HFFc6 (cell line): ENCODE measurements at regions not wholly inside any gene's neighbourhood (a gene's known extent, or its start where the extent isn't known, plus 50 kb on each side); places are given as distances from the start of the nearest gene placed in this dataset.
"Not testable (repeated sequence)": the region's sequence is repeated elsewhere in the genome, so short reads cannot be mapped to it uniquely, and the experiment has no call there.

Experiments used
- DNase-seq: peaks from one replicate; pipeline ENCODE4 v3.0.0-alpha.2; 2018
- H3K27ac Mint-ChIP-seq: 2 replicates; pipeline ENCODE4 v1.8.0; 2020; ENCODE audit warnings: mild to moderate bottlenecking, mixed read lengths
- H3K27me3 Mint-ChIP-seq: 2 replicates; pipeline ENCODE4 v1.8.0; 2021; ENCODE audit warnings: mild to moderate bottlenecking, moderate library complexity, mixed read lengths; ENCODE audit not compliant: insufficient read depth
- H3K36me3 Mint-ChIP-seq: 2 replicates; pipeline ENCODE4 v1.8.0; 2021; ENCODE audit warnings: low read depth, mixed read lengths
- H3K4me1 Mint-ChIP-seq: 2 replicates; pipeline ENCODE4 v1.8.0; 2020; ENCODE audit warnings: low read depth, mixed read lengths
- H3K4me3 Mint-ChIP-seq: 2 replicates; pipeline ENCODE4 v1.8.0; 2020; ENCODE audit warnings: mild to moderate bottlenecking, moderate library complexity, mixed read lengths
- H3K9me3 Mint-ChIP-seq: 2 replicates; pipeline ENCODE4 v1.8.0; 2020; ENCODE audit warnings: mild to moderate bottlenecking, mixed read lengths

DNA sequence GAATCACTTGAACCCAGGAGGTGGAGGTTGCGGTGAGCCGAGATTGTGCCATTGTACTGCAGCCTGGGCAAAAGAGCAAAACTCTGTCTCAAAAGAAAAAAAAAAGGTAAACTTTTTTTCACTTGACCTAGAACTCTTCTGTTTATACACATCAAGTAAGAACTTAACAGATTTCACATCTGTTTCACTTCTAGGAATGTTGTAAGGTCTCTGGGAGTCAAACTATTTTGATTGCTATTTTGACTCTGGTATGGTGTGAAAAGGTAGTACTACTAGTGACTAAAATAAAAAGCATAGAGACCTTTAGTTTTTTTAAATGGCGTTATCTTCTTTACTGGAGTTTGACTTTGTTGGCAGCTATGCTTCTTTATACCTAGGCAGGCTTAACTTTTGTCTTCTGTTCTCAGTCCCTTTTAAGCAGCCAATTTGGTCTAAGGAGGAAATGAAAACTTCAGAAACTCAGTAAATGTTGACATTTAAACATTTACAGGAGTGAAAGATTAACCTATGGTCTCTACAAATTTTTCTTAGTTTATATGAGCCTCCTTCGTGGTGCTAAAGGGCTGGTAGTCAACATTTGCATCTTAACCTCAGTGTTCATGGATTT, 84.7 kb downstream of the METTL2B start:
- not testable (repeated sequence) for H3K27me3 Mint-ChIP-seq, H3K9me3 Mint-ChIP-seq, H3K4me3 Mint-ChIP-seq, DNase-seq, H3K27ac Mint-ChIP-seq, H3K4me1 Mint-ChIP-seq
- H3K36me3 Mint-ChIP-seq, result peaks cover 11% of the 10 kb centered on the region; the same call in 1 of the 2 replicates

DNA sequence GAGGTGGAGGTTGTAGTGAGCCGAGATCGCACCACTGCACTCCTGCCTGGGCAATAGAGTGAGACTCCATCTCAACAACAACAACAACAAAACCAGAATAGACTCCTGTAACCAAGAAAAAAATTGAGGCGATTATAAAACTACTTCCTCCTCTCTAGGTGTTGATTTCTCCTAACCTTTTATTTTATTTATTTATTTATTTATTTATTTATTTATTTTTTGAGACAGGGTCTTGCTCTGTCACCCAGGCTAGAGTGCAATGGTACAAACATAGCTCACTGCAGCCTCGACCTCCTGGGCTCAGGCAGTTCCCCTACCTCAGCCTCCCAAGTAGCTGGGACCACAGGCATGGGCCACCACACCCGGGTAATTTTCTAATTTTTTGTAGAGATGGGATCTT, 86.2 kb downstream of the METTL2B start:
- H3K27me3 Mint-ChIP-seq, H3K4me1 Mint-ChIP-seq, H3K27ac Mint-ChIP-seq, H3K4me3 Mint-ChIP-seq, H3K9me3 Mint-ChIP-seq, DNase-seq: not testable (repeated sequence)
- H3K36me3 Mint-ChIP-seq, result peaks cover 11% of the 10 kb centered on the region; the same call in 1 of the 2 replicates

- H3K27ac Mint-ChIP-seq, result peak overlapping the region; percentile 53; the same call in 1 of the 2 replicates
- H3K4me3 Mint-ChIP-seq, H3K4me1 Mint-ChIP-seq, DNase-seq, H3K27me3 Mint-ChIP-seq, H3K9me3 Mint-ChIP-seq: not testable (repeated sequence)
- peaks cover 18% of the 10 kb centered on the region; the same call in 1 of the 2 replicates for H3K36me3 Mint-ChIP-seq
Observed at GRCh38 chr7:128564123-128564700, 87.7 kb downstream of the METTL2B start.

DNA sequence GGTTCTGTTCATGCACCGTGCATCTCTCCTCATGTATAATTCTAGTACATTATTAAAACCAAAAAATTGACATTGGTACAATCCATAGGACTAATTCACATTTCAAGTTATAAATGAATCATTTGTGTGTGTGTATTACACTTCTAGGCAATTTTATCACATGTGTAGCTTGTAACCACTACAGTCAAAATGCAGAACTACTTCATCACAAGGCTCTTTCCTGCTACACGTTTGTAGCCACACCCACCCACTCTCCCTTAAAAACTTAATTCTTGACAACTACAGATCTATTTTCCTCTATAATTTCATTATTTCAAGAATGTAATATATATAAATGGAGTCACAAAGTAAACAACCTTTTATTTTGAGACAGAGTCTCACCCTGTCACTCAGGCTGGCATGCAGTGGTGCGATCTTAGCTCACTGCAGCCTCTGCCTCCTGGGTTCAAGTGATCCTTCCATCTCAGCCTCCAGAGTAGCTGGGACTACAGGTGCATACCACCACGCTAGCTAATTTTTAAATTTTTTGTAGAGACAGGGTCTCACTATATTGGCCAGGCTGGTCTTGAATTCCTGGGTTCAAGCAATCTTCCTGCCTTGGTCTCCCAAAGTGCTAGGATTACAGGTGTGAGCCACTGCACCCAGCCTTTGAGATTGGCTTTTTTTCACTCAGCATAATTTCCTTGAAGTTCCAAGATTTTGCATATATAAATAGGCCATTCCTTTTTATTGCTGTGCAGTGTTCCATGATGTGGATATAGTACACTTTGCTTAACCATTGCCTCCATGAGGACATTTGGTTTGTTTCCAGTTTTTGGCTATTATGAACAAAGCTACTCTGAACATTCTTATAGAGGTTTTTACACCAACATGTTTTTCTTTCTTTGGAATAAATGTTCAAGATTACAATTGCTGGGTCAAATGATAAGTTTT, 88.7 kb downstream of the METTL2B start:
- H3K36me3 Mint-ChIP-seq, result peaks cover 14% of the 10 kb centered on the region; the same call in 1 of the 2 replicates
- not testable (repeated sequence) for H3K27me3 Mint-ChIP-seq, H3K27ac Mint-ChIP-seq, DNase-seq, H3K4me3 Mint-ChIP-seq, H3K4me1 Mint-ChIP-seq, H3K9me3 Mint-ChIP-seq

GRCh38 chr7:128575277-128575676, 96.8 kb upstream of the GARIN1A start:
- H3K9me3 Mint-ChIP-seq, H3K4me1 Mint-ChIP-seq, H3K27me3 Mint-ChIP-seq, H3K27ac Mint-ChIP-seq, H3K4me3 Mint-ChIP-seq: not testable (repeated sequence)
- peak; percentile 4 for DNase-seq
- peaks cover 15% of the 10 kb centered on the region for H3K36me3 Mint-ChIP-seq

DNA sequence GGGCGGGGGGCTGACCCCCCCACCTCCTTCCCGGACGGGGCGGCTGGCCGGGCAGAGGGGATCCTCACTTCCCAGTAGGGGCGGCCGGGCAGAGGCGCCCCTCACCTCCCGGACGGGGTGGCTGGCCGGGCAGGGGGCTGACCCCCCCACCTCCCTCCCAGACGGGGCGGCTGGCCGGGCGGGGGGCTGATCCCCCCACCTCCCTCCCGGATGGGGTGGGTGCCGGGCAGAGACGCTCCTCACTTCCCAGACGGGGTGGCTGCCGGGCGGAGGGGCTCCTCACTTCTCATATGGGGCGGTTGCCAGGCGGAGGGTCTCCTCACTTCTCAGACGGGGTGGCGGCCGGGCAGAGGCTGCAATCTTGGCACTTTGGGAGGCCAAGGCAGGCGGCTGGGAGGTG, 95.1 kb upstream of the GARIN1A start:
- H3K9me3 Mint-ChIP-seq, H3K4me3 Mint-ChIP-seq, H3K27ac Mint-ChIP-seq, DNase-seq, H3K27me3 Mint-ChIP-seq: not testable (repeated sequence)
- Mint-ChIP-seq H3K36me3 (peaks cover 15% of the 10 kb centered on the region), H3K4me1 (peaks cover 21% of the 10 kb centered on the region)

DNA sequence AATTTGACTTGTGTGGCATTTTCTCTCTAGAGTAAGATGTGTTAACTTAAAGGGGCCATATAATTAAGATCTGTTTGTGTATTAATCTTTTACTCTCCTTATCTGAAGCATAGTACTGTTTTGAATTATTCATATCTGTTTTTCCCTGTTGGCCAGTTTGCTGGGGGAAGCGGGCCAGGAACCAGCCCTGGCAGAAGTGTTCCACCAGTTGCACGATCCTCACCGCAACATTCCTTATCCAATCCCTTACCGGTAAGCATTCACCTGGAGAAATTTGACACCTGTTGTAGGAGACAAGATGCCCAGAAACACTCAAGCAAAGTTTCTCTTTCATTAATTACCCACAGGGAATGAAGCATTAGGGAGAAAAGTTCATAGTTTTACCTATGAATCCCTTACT, 92.2 kb upstream of the GARIN1A start:
- not testable (repeated sequence) for H3K4me3 Mint-ChIP-seq, H3K27ac Mint-ChIP-seq, DNase-seq, H3K27me3 Mint-ChIP-seq, H3K9me3 Mint-ChIP-seq
- Mint-ChIP-seq H3K4me1 (peaks cover 35% of the 10 kb centered on the region), H3K36me3 (peaks cover 19% of the 10 kb centered on the region)

- DNase-seq, result peak; percentile 77
- H3K9me3 Mint-ChIP-seq, H3K27me3 Mint-ChIP-seq: not testable (repeated sequence)
- H3K4me3 Mint-ChIP-seq, result peak overlapping the region; percentile 7; the same call in 1 of the 2 replicates
- peaks cover 10% of the 10 kb centered on the region for H3K36me3 Mint-ChIP-seq
- H3K27ac Mint-ChIP-seq, result peak overlapping the region; percentile 84
- H3K4me1 Mint-ChIP-seq, result peaks cover 35% of the 10 kb centered on the region
Observed at GRCh38 chr7:128581100-128581499, 91.0 kb upstream of the GARIN1A start.

GRCh38 chr7:128581825-128582561, 90.1 kb upstream of the GARIN1A start:
- H3K9me3 Mint-ChIP-seq, H3K4me3 Mint-ChIP-seq, DNase-seq, H3K27me3 Mint-ChIP-seq: not testable (repeated sequence)
- peak overlapping the region; percentile 84 for H3K27ac Mint-ChIP-seq
- peaks cover 16% of the 10 kb centered on the region for H3K36me3 Mint-ChIP-seq
- peaks cover 41% of the 10 kb centered on the region for H3K4me1 Mint-ChIP-seq

GRCh38 chr7:128586715-128587114, 85.4 kb upstream of the GARIN1A start:
- not testable (repeated sequence) for DNase-seq, H3K27me3 Mint-ChIP-seq, H3K9me3 Mint-ChIP-seq, H3K4me3 Mint-ChIP-seq
- Mint-ChIP-seq H3K4me1 (peaks cover 19% of the 10 kb centered on the region), H3K27ac (peak overlapping the region; percentile 30; the same call in 1 of the 2 replicates), H3K36me3 (peaks cover 18% of the 10 kb centered on the region)
